HuH-7.5 (cell line): ENCODE measurements at regions not wholly inside any gene's neighbourhood (a gene's known extent, or its start where the extent isn't known, plus 50 kb on each side); places are given as distances from the start of the nearest gene placed in this dataset.
"Not testable (repeated sequence)": the region's sequence is repeated elsewhere in the genome, so short reads cannot be mapped to it uniquely, and the experiment has no call there.

ENCODE experiments used
- DNase-seq: peaks from one replicate; pipeline ENCODE4 v3.0.0; 2011; ENCODE audit warnings: low spot score

- no peak for DNase-seq
Measured at GRCh38 chr15:96058103-96058851, 272.2 kb upstream of the NR2F2 start.

DNA sequence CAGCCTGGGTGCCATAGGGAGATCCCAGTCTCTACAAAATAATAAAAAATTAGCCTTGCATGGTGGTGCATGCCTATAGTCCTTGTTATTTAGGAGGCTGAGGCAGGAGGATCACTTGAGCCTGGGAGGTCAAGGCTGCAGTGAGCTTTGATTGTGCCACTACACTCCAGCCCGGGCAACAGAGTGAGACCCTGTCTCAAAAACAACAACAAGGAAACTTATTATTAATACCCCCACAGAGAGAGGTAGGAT, 271.7 kb upstream of the NR2F2 start:
- not testable (repeated sequence) for DNase-seq

DNA sequence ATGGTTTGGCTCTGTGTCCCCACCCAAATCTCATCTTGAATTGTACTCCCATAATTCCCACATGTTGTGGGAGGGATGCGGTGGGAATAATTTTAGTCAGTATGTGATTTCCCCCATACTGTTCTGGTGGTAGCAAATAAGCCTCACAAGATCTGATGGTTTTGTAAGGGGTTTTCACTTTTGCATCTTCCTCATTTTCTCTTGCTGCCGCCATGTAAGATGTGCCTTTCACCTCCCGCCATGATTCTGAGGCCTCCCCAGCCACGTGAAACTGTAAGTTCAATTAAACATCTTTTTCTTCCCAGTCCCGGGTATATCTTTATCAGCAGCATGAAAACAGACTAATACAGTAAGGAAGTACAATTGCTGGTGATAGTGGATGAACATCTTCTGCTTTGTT, 269.9 kb upstream of the NR2F2 start:
- DNase-seq, result not testable (repeated sequence)

DNA sequence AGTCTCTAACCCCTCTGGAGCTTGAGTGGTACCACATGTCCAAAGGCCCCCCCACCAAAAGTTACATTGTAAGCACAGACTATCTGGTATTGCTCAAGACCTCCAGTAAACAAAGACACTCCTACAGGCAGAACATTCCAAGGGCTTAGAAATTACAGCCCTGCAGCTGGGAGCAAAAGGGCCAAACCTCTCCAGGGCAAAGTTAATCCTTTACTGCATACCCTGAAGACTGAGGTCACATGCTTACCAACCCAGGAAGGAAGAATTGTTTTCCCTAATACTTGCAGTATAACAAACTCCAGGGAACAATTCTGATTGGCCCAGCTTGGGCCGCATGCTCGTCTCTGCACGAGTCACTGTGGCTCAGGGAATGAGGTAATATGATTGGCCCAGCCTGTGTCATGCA, 266.1 kb upstream of the NR2F2 start:
- DNase-seq, result peak; percentile 38

DNA sequence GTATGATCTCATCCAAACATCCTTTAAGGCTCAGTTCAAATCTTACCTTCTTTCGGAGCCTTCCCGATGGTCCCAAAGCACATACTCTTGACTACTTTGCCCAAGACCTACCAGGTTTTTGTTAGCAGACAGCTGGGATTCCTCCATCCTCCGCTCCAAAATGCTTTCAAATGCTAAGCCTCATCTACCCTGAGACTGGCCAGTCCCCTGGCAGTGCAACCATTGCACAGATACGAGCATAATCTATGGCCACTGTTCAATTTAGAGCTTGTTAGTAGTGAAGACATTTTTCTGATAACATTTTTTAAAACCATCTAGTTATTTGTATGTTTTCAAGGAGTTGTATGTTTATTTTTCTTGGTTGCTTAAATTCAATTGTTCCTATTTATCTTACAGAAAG, 264.4 kb upstream of the NR2F2 start:
- no peak for DNase-seq

DNA sequence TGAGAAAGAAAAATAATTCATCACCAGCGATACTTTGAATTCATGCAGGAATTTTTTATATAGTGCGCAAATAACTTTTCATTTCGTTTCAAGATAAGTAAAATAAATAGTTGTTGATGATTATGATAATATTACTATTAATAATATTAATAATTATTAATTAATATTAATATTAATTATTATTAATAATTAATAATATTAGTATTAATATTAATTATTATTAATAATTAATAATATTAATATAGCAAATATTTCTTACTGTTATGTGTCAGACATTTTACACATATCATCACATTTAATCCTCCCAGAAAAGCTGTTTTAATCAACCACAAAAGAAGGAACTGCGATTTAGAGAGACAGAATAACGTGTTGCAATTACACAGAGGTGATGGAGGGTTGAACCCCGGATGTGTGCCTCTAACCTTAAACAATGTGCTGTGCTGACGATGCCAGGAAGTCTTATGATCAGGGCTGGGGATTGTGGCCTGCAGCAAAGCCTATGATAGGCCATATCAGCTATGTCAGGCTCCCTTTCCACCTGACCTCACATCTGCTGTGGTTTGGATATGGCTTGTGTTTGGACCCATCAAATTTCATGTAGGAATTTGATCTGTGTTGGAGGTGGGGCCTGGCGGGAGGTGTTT, 263.5 kb upstream of the NR2F2 start:
- DNase-seq, result no peak

GRCh38 chr15:96067677-96068076, 262.8 kb upstream of the NR2F2 start:
- DNase-seq, result no peak

DNA sequence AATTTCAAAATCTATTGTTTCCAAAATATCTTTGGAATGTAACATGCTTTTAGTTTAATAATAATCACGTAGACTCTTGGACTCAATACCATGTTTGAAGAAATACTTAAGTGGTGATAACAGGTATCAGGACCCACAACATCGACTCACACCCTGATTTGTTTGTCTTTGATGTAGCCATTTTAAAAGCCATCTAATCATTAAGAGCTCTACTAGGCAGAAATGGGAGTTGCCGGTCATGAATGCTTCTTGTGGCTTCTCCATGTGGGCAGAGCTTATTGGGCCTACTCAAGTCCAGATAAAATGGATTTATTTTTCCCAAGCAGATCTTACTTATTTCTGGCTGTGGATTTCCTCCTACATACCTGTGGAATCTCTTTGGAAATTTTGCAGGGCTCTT, 261.6 kb upstream of the NR2F2 start:
- DNase-seq, result no peak

GRCh38 chr15:96070636-96071035, 259.9 kb upstream of the NR2F2 start:
- no peak for DNase-seq

GRCh38 chr15:96072821-96073220, 257.7 kb upstream of the NR2F2 start:
- no peak for DNase-seq

DNA sequence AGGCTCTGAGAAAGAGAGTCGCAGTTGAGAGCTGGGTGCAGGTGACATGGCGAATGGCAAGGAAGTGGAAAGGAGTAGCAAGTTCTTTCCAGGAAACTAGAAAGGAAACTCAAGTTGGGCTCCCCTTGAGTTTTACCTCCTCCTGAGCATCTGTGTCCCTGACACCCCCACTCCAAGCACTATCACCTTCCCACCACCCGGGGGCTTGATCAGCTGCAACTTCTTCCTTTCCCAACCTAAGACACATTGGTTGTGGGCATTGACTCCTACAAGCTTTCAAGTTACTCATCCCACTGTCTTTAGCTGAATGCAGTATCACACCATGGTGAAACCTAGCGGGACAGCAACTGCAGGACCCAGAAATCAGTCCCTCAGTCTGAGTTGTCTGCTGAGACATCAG, 256.6 kb upstream of the NR2F2 start:
- no peak for DNase-seq

- no peak for DNase-seq
Measured at GRCh38 chr15:96075895-96076294, 254.6 kb upstream of the NR2F2 start.

GRCh38 chr15:96076350-96076749, 254.2 kb upstream of the NR2F2 start:
- no peak for DNase-seq

DNA sequence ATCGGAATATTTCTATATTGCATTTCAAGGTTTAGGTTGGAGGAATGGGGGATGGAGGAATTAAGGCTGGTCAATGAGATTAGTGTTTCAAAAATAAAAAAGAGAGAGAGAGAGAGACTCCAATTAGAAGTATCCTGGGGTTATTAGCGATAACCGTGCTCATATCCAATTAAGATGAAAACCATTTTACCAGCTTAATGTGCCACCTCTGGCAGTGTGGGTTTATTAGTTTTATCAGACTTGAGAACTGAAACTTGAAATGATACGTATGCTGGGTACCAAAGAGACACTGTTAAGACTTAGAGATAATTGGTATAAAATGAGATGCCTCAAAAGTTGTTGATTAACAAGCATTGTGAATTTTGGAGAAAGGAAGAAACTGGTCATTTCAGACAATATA, 251.5 kb upstream of the NR2F2 start:
- no peak for DNase-seq

- DNase-seq, result no peak
Measured at GRCh38 chr15:96079882-96080281, 250.6 kb upstream of the NR2F2 start.

- DNase-seq, result no peak
Measured at GRCh38 chr15:96086164-96086563, 244.3 kb upstream of the NR2F2 start.

GRCh38 chr15:96087180-96087884, 243.2 kb upstream of the NR2F2 start:
- DNase-seq, result no peak

- no peak for DNase-seq
Measured at GRCh38 chr15:96088650-96089049, 241.8 kb upstream of the NR2F2 start.

DNA sequence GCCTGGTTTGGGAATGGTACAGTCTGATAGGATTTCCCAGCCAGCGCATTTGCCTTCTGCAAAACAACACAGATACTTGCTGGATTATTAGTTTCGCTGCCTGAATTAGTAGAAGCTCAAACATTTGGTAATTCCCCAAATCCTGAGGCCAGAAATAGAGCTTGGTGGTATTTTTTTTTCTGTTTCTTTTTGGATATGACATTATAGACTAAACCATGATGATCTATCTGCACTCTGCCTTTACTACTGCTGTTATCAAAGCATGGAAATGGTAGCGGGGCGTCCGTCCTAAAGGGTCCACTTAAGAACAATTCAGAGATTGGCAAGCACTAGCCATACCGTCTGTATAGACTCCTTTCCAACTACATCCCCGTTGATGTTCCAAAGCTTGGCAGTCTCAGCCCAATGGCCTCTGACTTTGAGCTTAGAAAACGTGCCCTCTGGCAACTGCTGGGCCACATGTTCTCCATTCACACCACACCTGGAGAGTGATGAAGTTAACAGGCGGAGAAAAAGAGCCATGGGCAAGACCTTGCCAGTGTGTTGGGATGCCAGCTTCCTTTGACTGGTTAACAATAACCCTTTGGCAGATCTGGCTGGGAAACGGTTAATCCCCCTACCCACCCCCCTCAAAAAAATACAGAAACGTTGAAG, 241.0 kb upstream of the NR2F2 start:
- DNase-seq, result no peak

DNA sequence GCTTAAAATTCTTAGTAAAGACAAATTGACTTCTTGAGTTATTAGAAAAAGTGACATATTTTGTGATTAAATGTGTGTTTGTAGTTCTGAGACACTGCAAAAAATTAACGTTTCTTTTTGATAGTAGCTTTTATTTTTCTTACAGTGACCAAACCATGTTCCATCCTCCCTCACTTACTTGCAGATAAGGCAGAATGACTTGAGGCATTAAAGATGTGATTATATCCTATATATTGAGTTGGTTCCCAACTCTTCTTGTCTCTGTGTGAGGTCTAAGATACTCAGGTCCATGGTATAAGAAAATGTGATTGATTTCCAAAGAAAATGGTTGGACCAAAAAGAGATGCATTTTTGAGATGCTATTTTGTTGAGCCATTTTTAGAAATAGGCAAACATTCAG, 238.3 kb upstream of the NR2F2 start:
- no peak for DNase-seq

- no peak for DNase-seq
Measured at GRCh38 chr15:96093063-96093462, 237.4 kb upstream of the NR2F2 start.

DNA sequence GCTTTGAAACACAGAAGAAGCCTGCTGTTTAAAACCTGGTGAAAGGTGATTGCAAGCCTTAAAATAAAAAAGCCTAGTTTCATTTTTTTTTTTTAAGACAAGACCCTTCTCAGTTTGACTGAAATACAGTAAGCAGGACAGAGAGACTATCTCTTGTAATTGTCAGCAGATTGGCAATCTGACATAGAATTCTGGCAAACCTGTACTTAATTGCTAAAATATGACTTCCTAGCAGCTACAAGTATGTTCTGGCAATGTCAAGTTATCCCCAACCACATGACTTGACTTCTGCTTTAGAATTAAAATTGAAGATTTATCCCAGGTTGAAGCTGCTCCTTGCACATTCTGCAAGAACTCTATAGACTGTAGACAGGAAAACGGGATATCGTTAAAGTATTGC, 232.8 kb upstream of the NR2F2 start:
- no peak for DNase-seq

DNA sequence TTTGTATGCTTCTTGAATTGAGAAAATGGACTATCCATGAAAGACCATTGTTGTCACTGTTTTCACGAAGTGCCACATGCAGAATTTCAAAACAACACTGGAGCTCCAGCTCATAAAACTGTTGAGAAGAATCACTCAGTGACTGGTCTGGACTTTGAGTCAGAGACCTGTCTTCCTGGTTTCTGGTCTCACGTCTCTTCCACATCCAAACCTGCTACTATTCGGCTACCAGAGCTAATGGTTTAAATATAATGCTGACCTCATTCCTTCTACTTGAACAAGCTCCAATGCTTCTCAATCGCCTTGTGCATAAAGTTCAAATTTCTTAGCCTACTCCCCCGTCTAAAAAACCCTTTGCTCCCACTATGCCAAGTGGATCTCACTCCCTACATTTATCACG, 227.9 kb upstream of the NR2F2 start:
- no peak for DNase-seq
